Tibial artery (tissue), 4 donors: ENCODE measurements at regions not wholly inside any gene's neighbourhood (a gene's known extent, or its start where the extent isn't known, plus 50 kb on each side); places are given as distances from the start of the nearest gene placed in this dataset.
"Not testable (repeated sequence)": the region's sequence is repeated elsewhere in the genome, so short reads cannot be mapped to it uniquely, and the experiment has no call there.

Source experiments
- DNase-seq, 2 donors: peaks; one replicate each; pipeline ENCODE4 v3.0.0-alpha.2; 2019
- H3K27ac ChIP-seq, 2 donors: fragments of 200-600 bp; sonication (generic) in 1 of 2; 1 replicate in 1 of 2; 2 replicates in 1 of 2; pipeline ENCODE4 v1.5.1; 2018 to 2019; ENCODE audit warnings: mild to moderate bottlenecking in 1 of 2
- H3K27me3 ChIP-seq, 2 donors: fragments of 200-600 bp; sonication (generic) in 1 of 2; one replicate each; pipeline versions ENCODE4 v1.5.1 to v1.6.0; 2016 to 2019
- H3K36me3 ChIP-seq, 3 donors: fragments of 200-600 bp; sonication (generic) in 2 of 3; one replicate each; pipeline ENCODE4 v1.5.1; 2016 to 2019; ENCODE audit warnings: mild to moderate bottlenecking in 2 of 3
- H3K4me1 ChIP-seq, 4 donors: fragments of 200-600 bp; sonication (generic) in 2 of 4; 1 replicate in 3 of 4; 2 replicates in 1 of 4; pipeline ENCODE4 v1.5.1; 2016 to 2019
- H3K4me3 ChIP-seq, 2 donors: fragments of 200-600 bp; sonication (generic) in 1 of 2; 1 replicate in 1 of 2; 2 replicates in 1 of 2; pipeline ENCODE4 v1.5.1; 2018 to 2019; ENCODE audit warnings: mild to moderate bottlenecking in 2 of 2
- H3K9me3 ChIP-seq, 3 donors: fragments of 200-600 bp; sonication (generic) in 1 of 3; one replicate each; pipeline ENCODE4 v1.5.1; 2016 to 2019
- intact Hi-C: fragments of 100-400 bp; cut with DNase I; formaldehyde crosslinking; loops from one replicate; pipeline ENCODE4 v1.15.0; 2023; ENCODE audit warnings: low total_unique reads
- TF ChIP-seq, protein P1 (sequence below), 2 experiments: fragments of 200-600 bp in 1 of 2; fragments of 450-650 bp in 1 of 2; IDR thresholded peaks; one replicate each; pipeline ENCODE4 v1.5.1; 2017 to 2019; ENCODE audit warnings: antibody characterized with exemption in 2 of 2, mild to moderate bottlenecking in 1 of 2, moderate library complexity in 1 of 2

DNA sequence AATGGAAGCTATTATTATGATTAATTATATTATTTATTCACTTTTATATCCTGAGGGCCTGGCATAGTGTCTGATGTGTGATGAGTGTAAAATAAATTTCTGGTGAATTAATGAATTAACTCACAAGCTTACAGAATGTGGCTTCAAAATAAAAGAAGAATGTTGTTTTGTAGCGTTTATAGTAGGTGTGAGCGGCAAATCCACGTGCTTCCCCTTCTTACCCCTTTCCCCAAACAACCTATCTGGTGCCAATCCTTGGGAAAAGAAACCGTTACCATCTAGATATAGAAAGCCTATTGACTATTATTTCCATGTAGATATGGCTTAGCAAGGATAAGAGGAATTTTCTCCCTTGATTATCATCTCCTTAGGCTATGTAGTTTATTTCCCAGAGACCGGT lies 144.6 kb upstream of the CITED2 start:
- TF ChIP-seq, protein P1, sequence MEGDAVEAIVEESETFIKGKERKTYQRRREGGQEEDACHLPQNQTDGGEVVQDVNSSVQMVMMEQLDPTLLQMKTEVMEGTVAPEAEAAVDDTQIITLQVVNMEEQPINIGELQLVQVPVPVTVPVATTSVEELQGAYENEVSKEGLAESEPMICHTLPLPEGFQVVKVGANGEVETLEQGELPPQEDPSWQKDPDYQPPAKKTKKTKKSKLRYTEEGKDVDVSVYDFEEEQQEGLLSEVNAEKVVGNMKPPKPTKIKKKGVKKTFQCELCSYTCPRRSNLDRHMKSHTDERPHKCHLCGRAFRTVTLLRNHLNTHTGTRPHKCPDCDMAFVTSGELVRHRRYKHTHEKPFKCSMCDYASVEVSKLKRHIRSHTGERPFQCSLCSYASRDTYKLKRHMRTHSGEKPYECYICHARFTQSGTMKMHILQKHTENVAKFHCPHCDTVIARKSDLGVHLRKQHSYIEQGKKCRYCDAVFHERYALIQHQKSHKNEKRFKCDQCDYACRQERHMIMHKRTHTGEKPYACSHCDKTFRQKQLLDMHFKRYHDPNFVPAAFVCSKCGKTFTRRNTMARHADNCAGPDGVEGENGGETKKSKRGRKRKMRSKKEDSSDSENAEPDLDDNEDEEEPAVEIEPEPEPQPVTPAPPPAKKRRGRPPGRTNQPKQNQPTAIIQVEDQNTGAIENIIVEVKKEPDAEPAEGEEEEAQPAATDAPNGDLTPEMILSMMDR (IDR thresholded peaks at IDR 0.05): no peak
- Histone ChIP-seq H3K36me3 (no peaks in the 10 kb centered on the region), H3K27me3 (no peaks in the 10 kb centered on the region), H3K4me3 (no peak overlapping the region), H3K4me1 (peaks cover 0 to 12% (median 0%) of the 10 kb centered on the region in 4 donors), H3K9me3 (no peaks in the 10 kb centered on the region), H3K27ac (no peak overlapping the region)
- intact Hi-C loops: no loop called here
- no peak for DNase-seq

DNA sequence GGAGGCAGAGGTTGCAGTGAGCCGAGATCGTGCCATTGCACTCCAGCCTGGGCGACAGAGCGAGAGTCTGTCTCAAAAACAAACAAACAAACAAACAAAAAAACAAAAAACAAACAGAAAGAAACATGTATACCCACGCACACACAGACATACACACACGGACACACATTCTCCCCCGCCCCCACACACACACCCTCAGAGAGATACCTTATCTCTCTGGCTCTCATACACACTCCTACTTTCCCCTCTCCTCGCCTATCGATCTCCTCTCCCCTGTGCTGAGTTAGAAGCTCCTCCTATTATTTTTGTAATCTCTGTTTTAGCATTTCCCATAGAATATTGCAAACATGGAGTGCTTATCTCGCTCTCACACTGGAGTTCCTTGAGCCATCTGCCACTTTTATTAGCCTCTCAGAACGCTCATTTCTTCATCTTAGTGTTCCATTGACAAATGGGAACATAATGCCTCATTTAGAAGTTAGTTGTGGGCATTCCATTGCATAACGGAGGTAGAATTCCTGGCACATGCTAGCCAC lies 144.2 kb upstream of the CITED2 start:
- TF ChIP-seq, protein P1 (IDR thresholded peaks at IDR 0.05): no peak
- no peak overlapping the region for H3K27ac ChIP-seq
- no peak for DNase-seq
- H3K36me3 ChIP-seq: no peaks in the 10 kb centered on the region
- H3K4me3 ChIP-seq: no peak overlapping the region
- peaks cover 0 to 12% (median 0%) of the 10 kb centered on the region in 4 donors for H3K4me1 ChIP-seq
- no peaks in the 10 kb centered on the region for H3K27me3 ChIP-seq
- no peaks in the 10 kb centered on the region for H3K9me3 ChIP-seq
- intact Hi-C loops: no loop called here

DNA sequence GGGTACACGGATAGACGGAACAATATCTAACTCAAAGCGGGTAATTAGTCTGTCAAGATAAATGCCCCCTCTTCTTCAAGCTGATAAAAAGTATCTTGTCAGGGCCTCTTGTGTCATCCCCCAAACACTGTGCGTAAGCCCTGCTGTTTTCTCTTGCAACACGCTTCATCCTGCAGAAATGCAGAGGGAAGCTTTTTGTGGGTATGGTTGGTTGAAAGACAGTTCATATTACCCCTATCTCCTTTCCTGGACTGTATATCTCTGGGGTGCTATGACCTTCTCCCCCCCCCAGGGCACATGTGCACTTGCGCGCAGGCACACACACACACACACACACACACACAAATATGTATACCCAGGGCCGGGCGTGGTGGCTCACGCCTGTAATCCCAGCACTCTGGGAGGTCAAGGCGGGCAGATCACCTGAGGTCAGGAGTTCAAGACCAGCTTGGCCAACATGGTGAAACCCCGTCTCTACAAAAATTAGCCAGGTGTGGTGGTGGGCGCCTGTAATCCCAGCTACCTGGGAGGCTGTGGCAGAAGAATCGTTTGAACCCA lies 143.6 kb upstream of the CITED2 start:
- DNase-seq, H3K9me3 ChIP-seq, H3K36me3 ChIP-seq, H3K27ac ChIP-seq, intact Hi-C loops, H3K27me3 ChIP-seq, H3K4me3 ChIP-seq: not testable (repeated sequence)
- peaks cover 0 to 12% (median 0%) of the 10 kb centered on the region in 4 donors for H3K4me1 ChIP-seq

GRCh38 chr6:139515511-139515910 lies 141.1 kb upstream of the CITED2 start:
- no peak for DNase-seq
- TF ChIP-seq, protein P1 (IDR thresholded peaks at IDR 0.05): no peak
- Histone ChIP-seq H3K27me3 (no peaks in the 10 kb centered on the region), H3K4me1 (peaks cover 0 to 12% (median 0%) of the 10 kb centered on the region in 4 donors), H3K9me3 (no peaks in the 10 kb centered on the region), H3K4me3 (no peak overlapping the region), H3K36me3 (no peaks in the 10 kb centered on the region), H3K27ac (no peak overlapping the region)
- intact Hi-C loops: no loop called here

GRCh38 chr6:139514819-139515218 lies 140.4 kb upstream of the CITED2 start:
- Histone ChIP-seq H3K36me3 (no peaks in the 10 kb centered on the region), H3K4me3 (no peak overlapping the region), H3K4me1 (peaks cover 0 to 6% (median 0%) of the 10 kb centered on the region in 4 donors), H3K27ac (no peak overlapping the region), H3K9me3 (no peaks in the 10 kb centered on the region), H3K27me3 (no peaks in the 10 kb centered on the region)
- TF ChIP-seq, protein P1 (IDR thresholded peaks at IDR 0.05): no peak
- intact Hi-C loops: no loop called here
- DNase-seq: no peak

DNA sequence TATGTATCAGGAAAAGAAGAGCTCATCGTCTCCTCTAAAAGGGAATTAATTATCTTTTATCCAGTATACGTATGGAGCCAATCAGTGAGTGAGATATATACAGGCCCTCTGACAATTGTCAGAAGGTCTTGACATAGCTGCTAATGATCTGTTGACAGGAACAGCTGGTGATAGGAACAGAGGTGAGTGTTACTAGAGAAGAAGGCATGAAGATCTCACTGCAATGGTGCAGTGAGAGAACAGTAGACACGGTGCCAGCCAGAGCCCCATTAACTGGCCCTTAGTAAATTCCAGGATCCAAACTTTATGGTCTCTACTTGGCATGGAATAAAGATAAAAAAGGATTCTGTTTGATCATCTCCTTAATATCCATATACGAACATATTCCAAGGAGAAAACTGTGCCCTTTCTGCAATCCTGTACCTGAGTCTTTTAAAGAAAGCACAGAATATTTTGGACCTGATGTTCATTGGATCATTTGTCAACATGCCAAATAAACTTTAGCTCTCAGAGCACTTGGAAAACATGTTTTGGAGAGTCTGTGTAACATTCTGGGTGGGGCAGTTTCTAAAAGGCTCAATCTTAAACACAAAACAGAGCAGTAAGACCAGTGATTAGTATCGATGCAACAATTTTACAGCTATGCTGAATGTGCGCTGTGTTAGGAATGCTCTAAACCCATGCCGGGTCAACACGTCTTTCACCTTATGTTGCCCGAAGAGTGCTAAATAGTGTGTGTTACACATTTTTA lies 135.8 kb upstream of the CITED2 start:
- Histone ChIP-seq H3K36me3 (no peaks in the 10 kb centered on the region), H3K4me3 (no peak overlapping the region), H3K27me3 (no peaks in the 10 kb centered on the region), H3K27ac (no peak overlapping the region), H3K9me3 (no peaks in the 10 kb centered on the region), H3K4me1 (no peaks in the 10 kb centered on the region)
- TF ChIP-seq, protein P1 (IDR thresholded peaks at IDR 0.05): no peak
- no peak for DNase-seq
- intact Hi-C loops: no loop called here
